Esophagus squamous epithelium (tissue), 4 donors: ENCODE measurements at regions not wholly inside any gene's neighbourhood (a gene's known extent, or its start where the extent isn't known, plus 50 kb on each side); places are given as distances from the start of the nearest gene placed in this dataset.

Experiments
- CTCF ChIP-seq, 6 experiments: fragments of 450-650 bp in 4 of 6; fragments of 200-600 bp in 2 of 6; sonication (generic) in 2 of 6; IDR thresholded peaks; one replicate each; pipeline ENCODE4 v1.5.1; 2016 to 2019; ENCODE audit warnings: antibody characterized with exemption in 6 of 6, mild to moderate bottlenecking in 4 of 6, moderate library complexity in 4 of 6
- POLR2A ChIP-seq, 4 donors: fragments of 450-650 bp; IDR thresholded peaks; one replicate each; pipeline ENCODE4 v1.6.1; 2017; ENCODE audit warnings: antibody characterized with exemption in 4 of 4, mild to moderate bottlenecking in 4 of 4, moderate library complexity in 3 of 4

- TF ChIP-seq CTCF (IDR thresholded peaks at IDR 0.05) (no peak), POLR2A (IDR thresholded peaks at IDR 0.05) (no peak)
Measured at GRCh38 chr18:71304856-71305255, 1016.0 kb downstream of the SOCS6 start.
